Right renal pelvis (tissue), 4 donors: ENCODE measurements at regions not wholly inside any gene's neighbourhood (a gene's known extent, or its start where the extent isn't known, plus 50 kb on each side); places are given as distances from the start of the nearest gene placed in this dataset.

Experiments
- DNase-seq, 4 donors: peaks; one replicate each; pipeline ENCODE4 v3.0.0-alpha.2; 2013; ENCODE audit warnings: low read depth in 4 of 4, low spot score in 3 of 4, missing footprints in 1 of 4

DNA sequence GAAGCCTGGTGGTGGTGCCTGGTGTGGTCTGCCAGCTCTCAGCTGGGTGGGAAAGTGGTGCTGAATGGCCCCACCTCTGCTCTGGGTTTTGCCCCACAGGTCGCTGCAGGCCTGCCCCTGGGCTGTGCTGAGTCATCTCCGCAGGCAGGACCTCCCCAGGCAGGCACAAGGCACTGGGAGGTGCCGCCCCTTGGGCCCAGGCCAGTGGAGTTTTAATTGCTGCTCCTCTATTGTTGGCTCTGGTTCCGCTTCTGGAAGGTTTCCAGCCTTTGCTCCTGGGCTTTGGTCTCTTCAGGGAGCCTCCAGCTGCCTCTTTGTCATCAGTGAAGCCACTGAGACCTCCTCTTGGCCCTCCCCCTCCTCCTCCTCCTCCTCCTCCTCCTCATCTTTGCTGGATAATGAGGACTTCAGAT lies 180.3 kb upstream of the GRB10 start:
- DNase-seq, result no peak

DNA sequence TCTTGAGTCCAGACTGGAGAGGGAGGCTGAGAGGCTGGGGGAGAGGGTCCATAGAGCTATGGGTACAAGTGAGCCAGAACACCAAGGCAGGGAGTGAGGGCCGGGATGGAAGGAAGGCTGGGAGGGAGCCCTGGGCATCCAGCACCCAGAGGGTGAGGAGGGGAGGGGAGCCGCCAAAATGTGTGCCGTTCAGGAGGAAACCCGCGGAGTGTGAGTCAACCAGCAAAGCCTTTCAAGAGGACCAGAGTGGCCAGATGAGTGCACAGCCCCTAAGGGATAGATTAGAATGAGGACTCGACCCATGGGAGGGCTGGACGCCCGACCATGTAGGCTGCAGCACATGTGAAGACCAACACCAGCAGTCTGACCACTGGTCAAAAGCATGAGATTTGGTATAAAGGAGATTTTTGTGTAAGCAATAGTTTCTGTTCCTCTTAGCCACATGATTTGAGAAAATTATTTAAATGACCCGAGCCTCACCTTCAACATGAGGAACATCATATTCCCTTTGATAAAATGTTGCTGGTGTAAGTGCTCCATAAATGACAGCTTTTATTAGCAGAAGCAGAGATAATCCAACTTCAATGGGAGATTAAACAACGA lies 179.7 kb upstream of the GRB10 start:
- DNase-seq, result no peak

DNA sequence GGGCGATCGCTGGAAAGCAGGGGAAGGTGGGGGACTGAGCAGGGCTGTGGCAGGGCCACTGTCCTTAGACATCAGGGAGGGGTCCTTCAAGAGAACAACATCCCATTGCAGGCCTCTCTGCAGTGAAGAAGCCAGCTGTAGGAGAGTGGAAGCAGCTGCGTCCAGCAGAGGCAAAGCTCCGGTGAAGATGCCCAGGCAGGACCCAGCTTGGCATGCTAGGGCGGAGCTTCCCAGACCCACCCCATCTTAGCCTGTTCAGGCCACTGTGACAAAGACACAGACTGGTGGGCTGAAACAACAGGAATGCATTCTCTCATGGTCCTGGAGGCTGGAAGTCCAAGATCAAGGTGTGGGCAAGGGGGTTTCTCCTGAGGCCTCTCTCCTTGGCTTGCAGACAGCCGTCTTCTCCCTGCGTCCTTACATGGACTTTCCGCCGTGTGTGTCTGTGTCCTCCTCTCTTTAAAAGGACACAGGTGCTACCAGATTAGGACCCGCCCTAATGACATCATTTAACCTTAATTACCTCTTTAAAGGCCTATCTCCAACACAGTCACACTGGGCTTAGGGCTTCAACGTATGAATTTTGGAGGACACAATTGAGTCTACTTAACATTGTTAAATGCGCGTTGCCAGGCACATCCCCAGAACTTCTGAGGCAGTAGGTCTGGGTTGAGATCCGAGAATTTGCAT lies 178.1 kb upstream of the GRB10 start:
- DNase-seq, result no peak

DNA sequence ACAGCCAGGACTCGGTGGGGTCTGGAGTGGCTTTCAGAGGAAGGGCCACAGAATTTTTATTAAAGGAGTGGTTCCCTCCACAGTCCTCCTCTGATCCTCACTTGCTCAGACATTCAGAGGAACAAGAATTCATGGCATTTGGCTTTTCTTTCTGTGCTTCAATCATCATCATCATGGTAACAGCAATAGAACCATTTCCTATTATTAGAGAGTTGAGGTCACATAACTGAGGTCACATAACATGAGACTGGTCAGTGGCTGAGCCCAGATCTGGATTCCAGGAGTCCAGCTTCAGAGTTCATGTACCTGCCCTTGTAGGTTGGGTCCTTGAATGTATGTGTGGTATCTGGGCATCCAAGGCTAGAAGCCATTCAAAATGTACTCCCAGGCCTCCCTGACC lies 177.3 kb upstream of the GRB10 start:
- no peak for DNase-seq

DNA sequence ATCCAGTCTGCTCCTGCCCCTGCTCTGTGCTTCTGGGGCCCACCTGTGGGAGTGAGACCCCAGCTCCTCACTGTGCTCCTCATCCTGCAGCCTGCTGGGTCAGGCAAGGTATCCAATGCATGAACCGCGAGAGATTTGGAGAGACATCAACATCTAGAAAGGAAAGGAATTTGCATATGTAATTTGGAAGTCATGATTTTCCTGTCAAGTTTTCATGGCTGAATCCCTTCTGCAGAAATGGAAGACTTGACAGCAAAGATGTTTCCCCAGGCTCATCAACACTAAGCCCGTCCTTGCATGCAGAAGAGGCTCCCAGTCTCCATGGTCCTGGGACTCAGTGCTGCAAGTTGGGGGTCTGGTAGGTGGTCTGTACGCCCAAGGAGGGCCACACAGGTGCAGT lies 176.9 kb upstream of the GRB10 start:
- DNase-seq, result no peak

DNA sequence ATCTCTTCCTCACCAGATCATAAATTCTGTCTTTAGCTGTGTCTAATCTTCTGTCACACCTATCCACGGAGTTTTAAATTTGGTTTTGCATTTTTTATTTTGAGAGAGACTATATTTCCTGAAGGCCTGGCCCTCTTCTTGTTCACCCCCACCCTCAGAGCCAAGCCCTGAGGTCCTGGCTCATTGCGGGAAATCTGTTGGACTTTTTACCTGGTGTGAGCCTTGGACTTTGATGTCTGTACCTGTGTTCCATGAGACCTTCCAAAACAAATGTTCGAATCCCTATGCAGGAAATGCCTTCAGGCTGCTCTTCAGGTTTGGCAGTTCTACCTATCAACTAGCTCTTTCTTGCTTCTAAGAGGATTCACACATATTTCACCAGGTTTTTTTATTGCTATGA lies 175.2 kb upstream of the GRB10 start:
- no peak for DNase-seq

DNA sequence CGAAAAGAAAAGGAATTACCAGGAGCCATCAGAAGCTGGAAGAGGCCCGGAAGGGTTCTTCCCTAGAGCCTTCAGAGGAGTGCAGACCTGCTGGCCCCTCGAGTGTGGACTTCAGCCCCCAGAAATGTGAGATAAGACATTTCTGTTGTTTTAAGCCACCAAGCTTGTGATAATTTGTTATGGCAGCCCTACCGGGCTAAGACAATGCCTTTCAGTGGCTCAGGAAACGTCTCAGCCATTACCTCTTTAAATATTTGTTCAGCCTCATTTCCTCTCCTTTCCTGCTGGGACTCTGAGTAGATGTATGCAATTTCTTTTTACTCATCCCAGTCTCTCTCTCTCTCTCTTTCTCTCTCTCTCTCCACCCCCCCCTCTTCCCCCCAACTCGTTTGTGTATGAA lies 174.7 kb upstream of the GRB10 start:
- DNase-seq, result no peak

DNA sequence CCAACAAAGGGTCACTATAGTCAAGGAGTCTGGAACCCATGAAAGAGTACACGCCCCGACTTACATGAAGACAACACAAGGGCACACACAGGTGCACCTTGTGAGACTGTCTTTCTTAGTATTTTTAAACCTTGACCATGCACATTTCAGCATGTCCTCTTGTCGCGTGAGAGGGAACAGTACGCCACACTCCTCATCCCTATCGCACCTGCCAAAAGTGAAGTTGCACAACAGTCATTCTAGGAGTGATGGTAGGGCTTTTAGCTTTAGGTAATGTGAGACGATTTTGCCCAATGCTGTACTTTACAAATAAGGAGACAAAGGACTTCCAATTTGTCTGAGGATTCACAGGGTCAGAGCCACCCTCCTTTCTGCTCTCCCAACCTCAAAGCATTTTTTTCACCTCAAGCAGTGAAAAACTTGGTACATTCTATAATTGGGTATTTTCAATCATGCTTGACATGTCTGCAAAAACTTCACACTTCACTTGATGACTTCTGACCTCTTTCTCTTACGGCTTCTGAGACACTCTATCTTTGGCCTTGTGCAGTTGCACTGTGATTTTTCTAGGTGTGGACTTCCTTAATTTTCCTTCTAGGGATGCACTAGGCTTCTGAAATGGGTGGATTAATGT lies 173.9 kb upstream of the GRB10 start:
- no peak for DNase-seq

DNA sequence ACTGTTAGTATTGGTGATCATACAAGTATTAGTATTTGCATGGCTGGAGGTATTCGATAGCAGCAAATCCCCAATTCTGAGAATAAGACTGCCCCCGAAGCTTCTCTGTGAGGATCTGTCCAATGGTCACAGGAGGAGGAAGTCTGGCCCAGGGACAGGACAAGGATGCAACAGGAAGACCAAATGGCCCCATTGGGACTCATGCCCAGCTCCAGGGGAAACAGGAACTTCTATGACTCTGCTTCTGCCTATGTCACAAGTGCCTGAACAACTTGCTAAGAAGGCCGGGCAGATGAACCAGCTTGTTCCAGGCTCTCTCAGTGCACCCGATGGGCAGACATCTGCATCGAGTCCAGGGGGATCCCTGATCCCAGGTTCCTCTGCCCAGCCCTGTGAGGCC lies 172.0 kb upstream of the GRB10 start:
- DNase-seq, result no peak

DNA sequence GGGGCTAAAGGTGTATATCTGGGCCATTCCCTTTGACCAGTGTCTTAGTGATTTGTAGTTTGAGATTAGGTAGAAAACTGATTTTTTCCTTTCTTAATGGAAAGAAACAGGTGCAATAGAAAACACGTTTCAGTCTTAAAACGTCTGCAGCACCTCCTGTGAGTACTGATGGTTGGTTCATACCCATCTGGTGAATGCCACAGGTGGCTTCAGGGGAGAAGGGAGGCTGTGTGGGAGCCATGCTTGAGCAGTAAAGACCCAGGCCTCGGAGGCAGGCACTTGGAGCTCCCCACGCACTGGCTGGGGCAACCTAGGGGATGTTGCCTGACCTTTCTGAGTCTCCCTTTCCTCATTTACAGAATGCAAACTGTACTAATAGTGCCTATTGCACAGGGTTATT lies 171.5 kb upstream of the GRB10 start:
- DNase-seq, result no peak

DNA sequence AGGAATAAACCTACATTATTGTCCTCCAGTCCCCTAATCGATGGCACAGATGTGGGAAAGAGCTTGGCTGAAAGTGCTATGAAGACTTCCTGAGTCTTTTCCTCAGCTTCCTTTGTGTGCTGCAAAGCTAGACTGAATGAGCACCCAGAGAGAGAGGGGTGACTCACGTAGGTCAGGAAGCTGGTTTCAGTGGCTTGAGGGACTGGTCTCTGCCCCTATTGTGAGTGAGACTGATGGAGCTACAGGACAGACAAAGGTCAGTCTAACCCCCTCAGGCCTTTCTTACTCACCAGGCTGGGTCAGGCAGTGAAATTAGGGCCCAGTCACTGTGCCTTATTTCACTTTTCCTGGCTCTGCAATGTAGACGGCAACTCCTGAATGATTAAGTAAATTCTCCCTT lies 171.1 kb upstream of the GRB10 start:
- DNase-seq, result no peak

DNA sequence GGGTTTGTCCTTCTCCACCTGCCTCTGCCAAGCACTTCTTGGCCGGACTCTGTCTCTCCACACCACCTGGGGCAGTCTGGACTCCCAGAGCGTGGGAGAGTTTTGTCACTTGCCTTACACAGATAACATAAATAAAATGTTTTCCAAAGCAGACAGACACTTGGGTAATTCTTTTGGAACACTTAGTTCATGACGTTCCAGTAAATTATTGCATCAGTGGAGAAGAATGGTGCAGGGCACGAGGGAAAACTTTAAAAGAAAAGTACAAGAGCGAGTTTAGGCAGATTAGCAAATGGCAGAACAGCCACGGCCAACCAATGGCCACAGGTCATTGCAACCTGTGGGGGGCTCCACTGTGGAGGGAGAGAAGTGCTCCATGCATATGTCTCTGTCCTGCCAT lies 170.6 kb upstream of the GRB10 start:
- no peak for DNase-seq

DNA sequence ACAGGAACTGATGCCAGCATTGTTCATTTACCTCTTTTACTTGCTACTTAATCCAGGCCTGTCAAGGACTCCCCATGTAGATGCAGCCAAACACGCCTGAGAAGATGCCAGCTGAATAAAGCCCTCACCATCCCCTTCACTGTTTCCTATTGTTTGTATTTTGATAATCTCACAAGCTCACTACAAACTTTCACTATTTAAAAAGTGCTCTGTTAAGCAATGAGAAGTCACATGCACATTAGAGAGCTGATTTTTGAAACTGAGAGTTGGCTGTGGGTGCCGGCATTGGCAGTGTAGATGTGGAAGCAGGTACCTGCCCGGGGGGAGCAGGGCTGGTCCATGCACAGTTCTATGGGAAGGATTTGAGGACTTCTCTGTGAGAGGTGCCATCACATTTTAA lies 169.8 kb upstream of the GRB10 start:
- DNase-seq, result no peak

DNA sequence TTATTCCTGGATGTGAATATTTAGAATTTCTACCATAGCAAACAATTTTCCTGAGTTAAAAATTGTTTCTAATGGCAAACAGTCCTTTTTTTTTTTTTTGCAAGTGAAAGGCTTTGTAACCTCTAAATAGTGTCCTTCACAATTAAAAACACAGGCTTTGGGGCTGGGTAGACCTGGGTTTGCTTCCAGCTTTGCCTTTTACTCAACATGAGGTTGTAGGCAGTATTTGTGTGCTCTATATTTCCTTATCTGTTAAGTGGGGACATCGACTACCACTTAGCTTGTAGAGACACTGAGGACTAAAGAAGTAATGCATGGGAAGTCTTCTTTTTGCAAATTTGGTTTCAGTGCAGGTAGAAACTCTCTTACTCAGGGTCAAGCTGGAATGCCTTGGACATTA lies 169.4 kb upstream of the GRB10 start:
- DNase-seq, result no peak

DNA sequence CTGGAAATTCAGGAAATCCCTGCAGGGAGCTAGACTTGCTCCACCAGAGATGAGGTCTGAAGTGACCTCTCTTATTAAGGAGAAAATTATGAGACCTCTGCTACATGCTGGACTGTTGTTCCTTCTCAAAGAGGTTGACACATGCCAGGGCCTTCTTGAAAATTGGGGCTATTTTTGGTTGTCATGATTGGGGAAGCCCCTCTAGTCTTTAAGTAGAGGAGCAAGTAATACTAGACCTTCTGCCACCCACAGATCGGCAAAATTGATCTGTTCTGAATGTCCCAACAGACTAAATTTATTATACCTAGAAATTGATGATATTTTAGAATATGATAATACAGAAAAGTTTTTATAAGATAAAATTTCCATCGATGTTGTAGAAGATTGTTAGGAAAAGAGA lies 160.8 kb upstream of the GRB10 start:
- DNase-seq, result no peak

DNA sequence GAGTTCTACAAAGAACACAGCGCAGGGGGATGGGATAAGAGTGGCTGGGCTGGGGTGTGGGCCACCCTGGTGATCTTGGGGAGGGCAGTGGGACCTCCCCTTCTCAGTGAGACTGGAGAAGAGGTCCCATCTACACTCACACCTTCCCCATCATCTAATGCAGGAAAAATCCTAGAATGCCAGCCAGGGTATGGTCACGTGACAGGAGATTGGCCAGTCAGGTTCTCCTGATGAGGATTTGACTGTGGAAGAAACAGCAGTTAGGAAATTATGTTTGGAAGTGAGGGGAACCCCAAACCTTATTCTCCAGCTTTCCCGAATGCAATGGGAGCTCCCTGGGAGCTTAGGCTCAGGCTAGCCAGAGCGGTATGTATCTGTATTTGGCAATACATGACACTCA lies 158.8 kb upstream of the GRB10 start:
- DNase-seq, result no peak

DNA sequence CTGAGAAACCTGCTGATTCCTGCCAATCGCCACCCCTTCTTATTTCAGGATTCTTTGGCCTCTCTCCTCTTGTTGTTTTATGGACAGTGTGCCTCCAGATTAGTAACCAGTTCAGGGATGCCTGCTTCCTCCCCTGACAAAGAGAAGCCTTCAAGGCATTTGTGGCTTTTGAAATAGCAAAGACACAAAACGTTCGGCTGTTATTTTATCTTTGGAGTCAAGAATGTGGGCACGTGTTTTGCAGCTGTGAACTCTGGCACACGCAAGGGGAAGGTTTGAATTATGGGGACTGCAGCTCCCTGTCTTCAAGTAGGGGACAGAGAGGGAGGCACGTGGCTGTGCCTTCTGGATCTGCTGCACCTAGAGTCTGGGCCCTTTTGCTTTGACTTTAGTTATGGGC lies 157.9 kb upstream of the GRB10 start:
- no peak for DNase-seq

DNA sequence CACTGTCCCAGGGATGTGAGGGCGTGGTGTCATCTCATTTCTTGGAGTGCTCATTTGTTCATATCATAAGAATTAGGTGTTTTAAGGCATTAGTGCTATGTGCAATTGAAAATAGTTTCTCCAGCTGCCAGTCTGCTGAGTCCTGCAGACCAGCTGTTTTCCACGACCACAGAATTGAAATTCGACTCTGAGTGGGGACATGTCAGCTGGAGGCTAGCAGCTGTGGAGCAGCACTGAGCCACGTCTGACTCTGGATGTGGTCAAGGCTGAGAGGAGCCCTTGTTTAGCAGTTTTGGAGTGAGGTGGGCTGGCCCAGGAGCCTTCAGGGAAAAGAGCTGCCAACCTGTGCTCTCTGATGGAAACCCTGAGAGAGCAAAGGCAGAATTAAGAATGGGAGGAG lies 156.3 kb upstream of the GRB10 start:
- DNase-seq, result no peak

DNA sequence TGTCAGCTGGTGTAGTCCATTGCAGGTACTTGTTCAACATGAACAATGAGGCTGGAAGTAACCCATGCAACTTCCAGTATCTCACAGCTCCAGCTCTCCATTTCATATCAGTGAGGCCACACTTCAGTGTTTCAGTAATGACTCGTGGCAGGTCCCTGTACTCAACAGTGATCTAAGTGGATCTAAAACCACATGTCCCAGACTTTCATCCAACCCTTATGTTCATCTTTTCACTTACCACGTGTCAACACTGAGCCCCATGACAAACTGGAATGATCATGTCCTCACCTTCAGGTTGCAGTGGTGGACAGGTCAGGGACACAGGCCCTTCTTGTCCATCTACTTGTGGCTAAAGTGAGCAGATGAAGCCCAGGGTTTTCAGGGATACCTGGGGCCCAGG lies 155.0 kb upstream of the GRB10 start:
- DNase-seq, result no peak

DNA sequence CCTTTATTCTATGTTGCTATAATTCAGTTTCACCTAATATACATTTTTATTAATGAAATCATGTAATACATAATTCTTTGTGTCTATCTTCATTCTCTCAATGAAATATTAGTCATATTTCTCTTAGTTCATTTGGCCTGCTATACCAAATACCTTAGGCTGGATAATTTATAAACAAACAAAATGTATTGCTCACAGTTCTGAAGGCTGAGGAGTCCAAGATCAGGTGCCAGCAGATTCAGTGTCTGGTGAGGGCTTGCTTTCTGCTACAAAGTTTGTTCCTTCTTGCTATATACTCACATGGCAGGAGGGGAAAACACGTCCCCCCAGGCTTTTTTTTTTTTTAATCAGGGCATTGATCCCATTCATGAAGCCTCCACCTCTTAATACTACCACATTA lies 143.4 kb upstream of the GRB10 start:
- no peak for DNase-seq

DNA sequence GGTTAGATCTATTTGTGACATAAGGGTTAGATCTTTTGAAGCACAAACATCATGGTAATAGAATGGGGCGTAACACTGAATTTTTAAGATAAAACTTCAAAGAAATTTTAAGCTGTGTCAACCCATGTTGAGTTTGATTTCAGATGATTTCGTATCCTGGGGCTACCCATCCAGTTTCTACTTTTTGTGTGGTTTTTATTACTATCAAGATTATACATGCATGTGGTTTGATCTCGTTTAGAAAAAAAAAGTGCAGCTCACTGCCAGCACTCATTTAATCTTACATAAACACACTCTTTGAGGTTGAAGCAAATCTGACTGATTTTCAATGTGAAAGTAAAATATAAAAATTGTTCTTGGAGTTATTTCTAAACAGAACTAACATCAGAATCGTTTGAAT lies 140.8 kb upstream of the GRB10 start:
- no peak for DNase-seq

DNA sequence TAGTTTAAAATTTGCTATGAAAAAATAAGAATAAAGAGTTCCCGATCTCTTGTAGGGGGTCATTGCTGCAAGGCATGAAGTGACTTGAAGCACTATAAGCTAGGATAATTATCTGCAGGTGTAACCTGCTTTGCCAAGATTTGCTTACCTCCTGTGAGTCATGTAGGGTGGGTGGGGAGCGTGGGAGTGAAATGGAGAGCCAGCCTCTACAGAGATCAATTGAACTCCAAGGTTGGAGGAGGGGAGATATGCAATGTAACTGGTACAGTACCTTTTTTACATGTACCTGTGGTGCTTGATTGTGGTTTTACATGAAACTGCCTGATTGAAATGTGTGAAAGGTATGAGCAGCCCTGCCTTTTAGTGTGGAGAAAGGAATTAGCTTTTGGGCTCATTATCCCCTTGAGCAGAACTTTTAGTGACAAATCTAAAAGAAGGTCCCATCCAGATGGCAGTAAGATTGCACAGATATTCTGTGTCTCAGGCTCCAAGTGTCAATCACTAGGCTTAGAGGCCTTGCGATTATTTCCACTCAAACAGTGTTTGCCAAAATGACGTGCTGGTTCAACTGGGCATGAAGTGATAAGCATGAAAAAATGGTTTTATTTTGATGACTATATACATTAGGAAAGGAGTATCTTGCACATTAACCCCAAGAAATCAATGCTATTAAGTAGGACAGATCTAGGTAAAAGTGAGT lies 138.6 kb upstream of the GRB10 start:
- DNase-seq, result no peak
